NCI-H2227 treated with DMSO at 0.1 percent for 48 hours (cell line): ENCODE measurements at regions not wholly inside any gene's neighbourhood (a gene's known extent, or its start where the extent isn't known, plus 50 kb on each side); places are given as distances from the start of the nearest gene placed in this dataset.
A peak's percentile ranks its signal among the peaks of the same experiment; 100 is the strongest.

Source experiments
- DNase-seq: peaks from one replicate; lab custom pipeline; 2025; lab: John Stamatoyannopoulos, UW

GRCh38 chr10:28928484-28928883 lies 251.2 kb downstream of the BAMBI start:
- no peak for DNase-seq

GRCh38 chr10:28929942-28930341 lies 252.6 kb downstream of the BAMBI start:
- no peak for DNase-seq

- no peak for DNase-seq
Observed at GRCh38 chr10:28930514-28931495, 253.5 kb downstream of the BAMBI start.

GRCh38 chr10:28935061-28935460 lies 257.7 kb downstream of the BAMBI start:
- no peak for DNase-seq

- no peak for DNase-seq
Observed at GRCh38 chr10:28937959-28938358, 260.6 kb downstream of the BAMBI start.

GRCh38 chr10:28938745-28939144 lies 261.4 kb downstream of the BAMBI start:
- no peak for DNase-seq

- DNase-seq: peak; percentile 5
Observed at GRCh38 chr10:28939281-28940157, 262.2 kb downstream of the BAMBI start.

GRCh38 chr10:28940158-28940888 lies 263.0 kb downstream of the BAMBI start:
- no peak for DNase-seq

GRCh38 chr10:28942012-28942411 lies 264.7 kb downstream of the BAMBI start:
- no peak for DNase-seq

- no peak for DNase-seq
Observed at GRCh38 chr10:28945959-28946358, 268.6 kb downstream of the BAMBI start.

GRCh38 chr10:28946479-28946878 lies 269.2 kb downstream of the BAMBI start:
- no peak for DNase-seq

- DNase-seq: no peak
Observed at GRCh38 chr10:28947171-28947570, 269.9 kb downstream of the BAMBI start.

- no peak for DNase-seq
Observed at GRCh38 chr10:28948046-28948445, 270.7 kb downstream of the BAMBI start.

GRCh38 chr10:28949005-28950004 lies 272.0 kb downstream of the BAMBI start:
- DNase-seq: no peak

GRCh38 chr10:28951484-28951883 lies 274.2 kb downstream of the BAMBI start:
- no peak for DNase-seq

GRCh38 chr10:28952523-28952922 lies 275.2 kb downstream of the BAMBI start:
- no peak for DNase-seq

GRCh38 chr10:28954211-28954610 lies 276.9 kb downstream of the BAMBI start:
- DNase-seq: no peak

- no peak for DNase-seq
Observed at GRCh38 chr10:28958468-28958867, 281.1 kb downstream of the BAMBI start.

- DNase-seq: no peak
Observed at GRCh38 chr10:28959850-28960501, 282.7 kb downstream of the BAMBI start.

- no peak for DNase-seq
Observed at GRCh38 chr10:28962768-28963167, 285.4 kb downstream of the BAMBI start.
